ENCODE measurements at regions not wholly inside any gene's neighbourhood (a gene's known extent, or its start where the extent isn't known, plus 50 kb on each side); places are given as distances from the start of the nearest gene placed in this dataset.

DNA sequence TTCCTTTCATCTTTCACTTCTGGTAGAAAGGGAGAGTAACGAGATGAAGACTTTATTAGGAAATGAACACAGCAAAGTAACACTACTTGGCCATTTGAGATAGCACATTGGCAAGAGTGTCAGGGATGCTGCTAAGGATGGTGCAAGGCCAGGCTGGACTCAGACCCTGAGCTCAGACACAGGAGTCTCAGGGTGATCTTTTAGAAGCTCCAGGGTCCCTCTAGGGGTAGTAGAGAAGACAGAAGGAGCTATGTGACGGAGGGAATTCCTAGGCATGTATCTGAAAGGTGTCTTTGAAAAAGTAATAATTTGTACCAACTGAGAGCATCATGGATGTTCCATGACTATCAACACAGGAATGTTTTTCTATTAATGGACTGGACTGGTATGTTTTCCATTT lies 436.5 kb downstream of the DHX35 start:
- TF ChIP-seq, protein P1, sequence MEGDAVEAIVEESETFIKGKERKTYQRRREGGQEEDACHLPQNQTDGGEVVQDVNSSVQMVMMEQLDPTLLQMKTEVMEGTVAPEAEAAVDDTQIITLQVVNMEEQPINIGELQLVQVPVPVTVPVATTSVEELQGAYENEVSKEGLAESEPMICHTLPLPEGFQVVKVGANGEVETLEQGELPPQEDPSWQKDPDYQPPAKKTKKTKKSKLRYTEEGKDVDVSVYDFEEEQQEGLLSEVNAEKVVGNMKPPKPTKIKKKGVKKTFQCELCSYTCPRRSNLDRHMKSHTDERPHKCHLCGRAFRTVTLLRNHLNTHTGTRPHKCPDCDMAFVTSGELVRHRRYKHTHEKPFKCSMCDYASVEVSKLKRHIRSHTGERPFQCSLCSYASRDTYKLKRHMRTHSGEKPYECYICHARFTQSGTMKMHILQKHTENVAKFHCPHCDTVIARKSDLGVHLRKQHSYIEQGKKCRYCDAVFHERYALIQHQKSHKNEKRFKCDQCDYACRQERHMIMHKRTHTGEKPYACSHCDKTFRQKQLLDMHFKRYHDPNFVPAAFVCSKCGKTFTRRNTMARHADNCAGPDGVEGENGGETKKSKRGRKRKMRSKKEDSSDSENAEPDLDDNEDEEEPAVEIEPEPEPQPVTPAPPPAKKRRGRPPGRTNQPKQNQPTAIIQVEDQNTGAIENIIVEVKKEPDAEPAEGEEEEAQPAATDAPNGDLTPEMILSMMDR (IDR thresholded peaks at IDR 0.05; ENCODE audit: insufficient read depth, missing control alignments): no peak
- DNase-seq (ENCODE audit: insufficient read length, low spot score): no peak
- no peak for FAIRE-seq

- no peak for DNase-seq (ENCODE audit: insufficient read length, low spot score)
- TF ChIP-seq, protein P1 (IDR thresholded peaks at IDR 0.05; ENCODE audit: insufficient read depth, missing control alignments): no peak
- no peak for FAIRE-seq
Measured at GRCh38 chr20:39397646-39398045, 435.5 kb downstream of the DHX35 start.

- no peak for DNase-seq (ENCODE audit: insufficient read length, low spot score)
- no peak for FAIRE-seq
- TF ChIP-seq, protein P1 (IDR thresholded peaks at IDR 0.05; ENCODE audit: insufficient read depth, missing control alignments): no peak
Measured at GRCh38 chr20:39395478-39396291, 433.5 kb downstream of the DHX35 start.

DNA sequence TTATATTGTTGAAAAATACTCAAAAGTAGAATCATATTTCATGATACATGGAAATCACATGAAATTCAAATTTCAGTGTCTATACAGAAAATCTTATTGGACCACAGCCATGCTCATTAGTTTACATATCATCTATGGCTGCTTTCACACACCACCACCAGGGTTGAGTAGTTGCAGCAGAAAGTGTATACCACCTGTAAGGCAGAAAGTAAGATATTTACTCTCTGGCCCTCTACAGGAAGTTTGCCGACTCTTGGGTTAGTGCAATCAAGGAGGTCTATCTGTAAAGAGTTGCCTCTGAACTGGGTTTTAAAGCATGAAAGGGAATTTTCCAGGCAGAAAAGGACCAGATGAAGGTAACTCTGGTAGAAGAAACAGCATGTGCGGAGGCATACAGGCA lies 432.3 kb downstream of the DHX35 start:
- FAIRE-seq: no peak
- TF ChIP-seq, protein P1 (IDR thresholded peaks at IDR 0.05; ENCODE audit: insufficient read depth, missing control alignments): no peak
- DNase-seq (ENCODE audit: insufficient read length, low spot score): no peak

DNA sequence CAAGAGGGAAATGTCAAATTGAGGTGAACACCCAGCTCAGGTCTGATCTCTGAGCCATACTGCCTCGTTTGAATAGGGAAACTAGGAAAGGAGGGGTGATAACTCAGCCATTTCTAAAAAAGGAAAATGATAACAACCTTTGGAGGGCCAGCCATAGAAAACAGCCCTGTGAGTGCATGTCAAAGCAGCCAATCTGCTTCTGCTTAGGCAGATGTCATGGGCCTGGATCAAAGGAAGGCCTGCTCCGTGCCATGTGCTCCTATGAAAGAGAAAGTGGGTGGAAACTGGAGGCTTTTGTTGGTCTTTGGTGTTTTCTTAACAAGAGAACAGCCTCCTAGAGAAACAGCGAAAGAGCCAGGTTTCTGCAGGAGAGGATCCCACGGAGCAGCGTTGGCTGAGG lies 428.0 kb downstream of the DHX35 start:
- FAIRE-seq: no peak
- TF ChIP-seq, protein P1 (IDR thresholded peaks at IDR 0.05; ENCODE audit: insufficient read depth, missing control alignments): no peak
- DNase-seq (ENCODE audit: insufficient read length, low spot score): no peak

GRCh38 chr20:39381595-39381994 lies 419.5 kb downstream of the DHX35 start:
- DNase-seq (ENCODE audit: insufficient read length, low spot score) (no peak), FAIRE-seq (no peak)
- TF ChIP-seq, protein P1 (IDR thresholded peaks at IDR 0.05; ENCODE audit: insufficient read depth, missing control alignments): no peak

DNA sequence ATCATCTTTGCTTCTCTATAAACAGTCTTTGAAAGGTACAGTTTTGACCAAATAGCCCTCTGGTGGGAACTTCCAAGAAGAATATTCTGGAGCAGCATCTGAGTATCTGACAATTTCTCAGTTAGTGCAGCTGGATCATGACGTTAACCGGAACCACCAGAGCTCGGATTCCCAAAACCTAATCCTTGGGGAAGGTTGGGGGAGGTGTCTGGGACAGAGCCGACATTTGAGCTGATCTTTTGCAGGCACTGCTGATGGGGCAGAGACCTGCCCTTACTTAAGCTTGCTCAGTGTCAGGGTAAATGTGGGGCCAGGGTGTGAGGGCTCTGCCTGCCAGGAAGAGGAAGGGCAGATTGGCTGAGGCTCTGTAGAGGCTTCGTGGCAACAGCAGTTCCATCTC lies 416.6 kb downstream of the DHX35 start:
- DNase-seq (ENCODE audit: insufficient read length, low spot score): no peak
- TF ChIP-seq, protein P1 (IDR thresholded peaks at IDR 0.05; ENCODE audit: insufficient read depth, missing control alignments): no peak
- no peak for FAIRE-seq

Data from D721Med (cell line).